GM12891 (cell line): ENCODE measurements at regions not wholly inside any gene's neighbourhood (a gene's known extent, or its start where the extent isn't known, plus 50 kb on each side); places are given as distances from the start of the nearest gene placed in this dataset.

ENCODE experiments used
- POLR2A ChIP-seq: IDR thresholded peaks from 2 replicates; pipeline ENCODE4 v1.6.1; 2011; ENCODE audit warnings: low read depth, low read length, control low read depth
- POLR2AphosphoS5 ChIP-seq: IDR thresholded peaks from 2 replicates; pipeline ENCODE4 v1.6.1; 2011; ENCODE audit warnings: low read depth, low read length, control low read depth

DNA sequence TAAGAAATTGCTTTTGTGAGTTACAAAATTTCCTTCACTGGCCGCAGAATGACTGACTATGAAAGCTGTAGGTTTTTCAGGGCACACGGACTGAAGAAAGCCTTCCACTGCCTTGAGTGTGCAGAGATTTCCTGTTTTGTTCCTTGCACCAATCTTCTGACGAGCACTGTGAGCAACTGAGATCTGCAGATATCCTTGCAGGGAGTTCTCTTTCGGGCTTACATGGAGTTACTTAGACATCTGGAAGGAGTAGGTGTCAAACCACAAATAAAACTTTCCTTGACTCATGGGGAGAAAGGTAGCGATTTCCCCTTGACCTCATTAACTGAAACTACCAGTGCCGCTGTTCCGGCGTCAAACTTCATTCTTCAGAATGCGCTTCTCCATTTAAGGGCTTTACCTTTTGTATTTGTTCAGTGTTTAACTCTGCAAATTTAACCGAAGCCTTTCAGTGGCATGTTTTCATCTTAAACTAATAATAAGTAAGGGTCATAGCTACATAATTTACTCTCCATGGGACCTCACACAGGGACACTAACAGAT lies 1175.3 kb downstream of the GATA3 start:
- TF ChIP-seq POLR2A (no peak), POLR2AphosphoS5 (no peak)
